Amniotic stem cell (primary cell): ENCODE measurements at regions not wholly inside any gene's neighbourhood (a gene's known extent, or its start where the extent isn't known, plus 50 kb on each side); places are given as distances from the start of the nearest gene placed in this dataset.

Source experiments
- DNase-seq: peaks from one replicate; lab custom pipeline; 2025; lab: John Stamatoyannopoulos, UW

- no peak for DNase-seq
Measured at GRCh38 chr5:8393240-8393639, 524.3 kb downstream of the MTRR start.

GRCh38 chr5:8394965-8395364 is 526.0 kb downstream of the MTRR start:
- no peak for DNase-seq

- no peak for DNase-seq
Measured at GRCh38 chr5:8396246-8396645, 527.3 kb downstream of the MTRR start.

- DNase-seq = no peak
Measured at GRCh38 chr5:8396756-8397155, 527.8 kb downstream of the MTRR start.

GRCh38 chr5:8399471-8399870 is 530.5 kb downstream of the MTRR start:
- DNase-seq = no peak

GRCh38 chr5:8408258-8408657 is 539.3 kb downstream of the MTRR start:
- DNase-seq = no peak

GRCh38 chr5:8410618-8411017 is 541.7 kb downstream of the MTRR start:
- DNase-seq = no peak

GRCh38 chr5:8413975-8414374 is 545.0 kb downstream of the MTRR start:
- no peak for DNase-seq

GRCh38 chr5:8417316-8418048 is 548.5 kb downstream of the MTRR start:
- no peak for DNase-seq

- no peak for DNase-seq
Measured at GRCh38 chr5:8418049-8418426, 549.1 kb downstream of the MTRR start.

GRCh38 chr5:8429778-8430758 is 561.1 kb downstream of the MTRR start:
- DNase-seq = no peak

GRCh38 chr5:8434501-8434900 is 565.6 kb downstream of the MTRR start:
- DNase-seq = no peak

- no peak for DNase-seq
Measured at GRCh38 chr5:8436924-8437323, 568.0 kb downstream of the MTRR start.

- no peak for DNase-seq
Measured at GRCh38 chr5:8445139-8445538, 576.2 kb downstream of the MTRR start.

- DNase-seq = no peak
Measured at GRCh38 chr5:8446179-8446578, 577.2 kb downstream of the MTRR start.

- no peak for DNase-seq
Measured at GRCh38 chr5:8456846-8457186, 587.9 kb downstream of the MTRR start.

GRCh38 chr5:8457187-8458037 is 588.5 kb downstream of the MTRR start:
- DNase-seq = no peak

GRCh38 chr5:8458038-8458383 is 589.1 kb downstream of the MTRR start:
- no peak for DNase-seq

- no peak for DNase-seq
Measured at GRCh38 chr5:8461543-8461942, 592.6 kb downstream of the MTRR start.

- no peak for DNase-seq
Measured at GRCh38 chr5:8462565-8462964, 593.6 kb downstream of the MTRR start.

GRCh38 chr5:8470489-8470888 is 601.5 kb downstream of the MTRR start:
- no peak for DNase-seq

- no peak for DNase-seq
Measured at GRCh38 chr5:8471581-8471980, 602.6 kb downstream of the MTRR start.

- DNase-seq = no peak
Measured at GRCh38 chr5:8473016-8473415, 604.1 kb downstream of the MTRR start.
